IMR-90 (cell line): ENCODE measurements at regions not wholly inside any gene's neighbourhood (a gene's known extent, or its start where the extent isn't known, plus 50 kb on each side); places are given as distances from the start of the nearest gene placed in this dataset.

Source experiments
- ATAC-seq: fragments of 200-7000 bp; cut with Tn5 transposase; 2 replicates; pipeline ENCODE4 v1.9.1; 2020; ENCODE audit warnings: low read depth, mild to moderate bottlenecking, moderate library complexity
- BruUV-seq: library from RNA; stranded (reverse); fragments of 400-500 nt; replicated peaks from 2 replicates; lab custom pipeline; 2021; lab: Mats Ljungman, UMichigan
- CTCF ChIA-PET: fragments of 300-600 bp; formaldehyde crosslinking; extraction: SDS; loops from one replicate; lab custom pipeline; 2021; ENCODE audit warnings: antibody characterized with exemption; lab: Yijun Ruan, JAX
- POLR2A ChIA-PET: fragments of 300-600 bp; sonication (Branson Sonifier 250); formaldehyde crosslinking; loops from one replicate; lab custom pipeline; 2022; ENCODE audit warnings: antibody characterized with exemption; ENCODE audit not compliant: unreplicated experiment; lab: Charles Lee
- DNase-seq: peaks from one replicate; pipeline ENCODE4 v3.0.0; 2013
- H2AFZ ChIP-seq: replicated peaks from 2 replicates; pipeline ENCODE3; 2013; ENCODE audit warnings: low read length, mild to moderate bottlenecking; ENCODE audit not compliant: poor library complexity
- H2AK5ac ChIP-seq: 2 replicates; pipeline ENCODE4 v1.6.1; 2013; ENCODE audit warnings: low read depth, low read length, inconsistent platforms
- H2AK9ac ChIP-seq: replicated peaks from 2 replicates; pipeline ENCODE3; 2013; ENCODE audit warnings: mild to moderate bottlenecking, low read depth, low read length, moderate library complexity; ENCODE audit not compliant: poor library complexity
- H2BK120ac ChIP-seq: 2 replicates; pipeline ENCODE4 v1.6.1; 2013; ENCODE audit warnings: low read depth, low read length, inconsistent platforms
- H2BK15ac ChIP-seq: 3 replicates; pipeline ENCODE4 v1.6.1; 2013; ENCODE audit warnings: low read depth, low read length, inconsistent platforms
- H2BK20ac ChIP-seq: 2 replicates; pipeline ENCODE4 v1.6.1; 2013; ENCODE audit warnings: low read depth, mild to moderate bottlenecking, inconsistent platforms, low read length, moderate library complexity
- H2BK5ac ChIP-seq: 2 replicates; pipeline ENCODE4 v1.6.1; 2013; ENCODE audit warnings: mild to moderate bottlenecking, low read depth, low read length, inconsistent platforms; ENCODE audit not compliant: poor library complexity, severe bottlenecking
- H3K14ac ChIP-seq: replicated peaks from 2 replicates; pipeline ENCODE4 v1.6.1; 2013; ENCODE audit warnings: low read depth, low read length, inconsistent platforms
- H3K18ac ChIP-seq: 2 replicates; pipeline ENCODE4 v1.6.1; 2013; ENCODE audit warnings: low read depth, low read length, control low read depth
- H3K23ac ChIP-seq: 2 replicates; pipeline ENCODE4 v1.6.1; 2013; ENCODE audit warnings: low read depth, low read length, inconsistent platforms
- H3K27ac ChIP-seq: 2 replicates; pipeline ENCODE4 v1.5.1; 2013; ENCODE audit warnings: mild to moderate bottlenecking, control low read depth, low read length; ENCODE audit not compliant: insufficient read depth
- H3K27me3 ChIP-seq: 2 replicates; pipeline ENCODE4 v1.6.1; 2013; ENCODE audit warnings: low read length; ENCODE audit not compliant: control insufficient read depth, insufficient read depth
- H3K36me3 ChIP-seq: 2 replicates; pipeline ENCODE4 v1.6.1; 2013; ENCODE audit warnings: low read length, mixed read lengths; ENCODE audit not compliant: control insufficient read depth, insufficient read depth
- H3K4ac ChIP-seq: 2 replicates; pipeline ENCODE4 v1.6.1; 2013; ENCODE audit warnings: low read depth, low read length, inconsistent platforms
- H3K4me1 ChIP-seq: 2 replicates; pipeline ENCODE4 v1.6.1; 2013; ENCODE audit warnings: low read length, mixed read lengths; ENCODE audit not compliant: control insufficient read depth, insufficient read depth
- H3K4me2 ChIP-seq: 2 replicates; pipeline ENCODE4 v1.6.1; 2013; ENCODE audit warnings: low read depth, mild to moderate bottlenecking, control low read depth, low read length, moderate library complexity
- H3K4me3 ChIP-seq: 2 replicates; pipeline ENCODE4 v1.5.1; 2013; ENCODE audit warnings: low read depth, mild to moderate bottlenecking, control low read depth, low read length, moderate library complexity; ENCODE audit not compliant: insufficient read depth
- H3K56ac ChIP-seq: 2 replicates; pipeline ENCODE4 v1.6.1; 2013; ENCODE audit warnings: low read length, inconsistent platforms; ENCODE audit not compliant: insufficient read depth; ENCODE audit errors: extremely low read depth
- H3K79me1 ChIP-seq, 2 experiments: 2 replicates each; pipeline ENCODE4 v1.6.1; 2013; ENCODE audit warnings: low read length in 2 of 2, inconsistent platforms in 1 of 2, low read depth in 1 of 2
- H3K9ac ChIP-seq: 2 replicates; pipeline ENCODE4 v1.6.1; 2013; ENCODE audit warnings: low read depth, low read length, control low read depth
- H3K9me1 ChIP-seq: 2 replicates; pipeline ENCODE4 v1.6.1; 2013; ENCODE audit warnings: low read length, inconsistent platforms; ENCODE audit not compliant: insufficient read depth
- H3K9me3 ChIP-seq: 2 replicates; pipeline ENCODE4 v1.6.1; 2013; ENCODE audit warnings: low read length; ENCODE audit not compliant: control insufficient read depth, insufficient read depth
- H4K20me1 ChIP-seq: 2 replicates; pipeline ENCODE4 v1.6.1; 2013; ENCODE audit warnings: low read length, inconsistent platforms; ENCODE audit not compliant: insufficient read depth
- H4K5ac ChIP-seq: 2 replicates; pipeline ENCODE4 v1.6.1; 2013; ENCODE audit warnings: mild to moderate bottlenecking, low read depth, low read length, control low read depth
- H4K8ac ChIP-seq, 2 experiments: 2 replicates each; pipeline ENCODE4 v1.6.1; 2013; ENCODE audit warnings: low read depth in 2 of 2, low read length in 2 of 2, control low read depth in 1 of 2, inconsistent platforms in 1 of 2
- H4K91ac ChIP-seq: 2 replicates; pipeline ENCODE4 v1.6.1; 2013; ENCODE audit warnings: low read depth, low read length, inconsistent platforms; ENCODE audit not compliant: insufficient read depth
- BHLHE40 ChIP-seq: fragments of 150-350 bp; IDR thresholded peaks from 2 replicates; pipeline ENCODE4 v1.6.1; 2016; ENCODE audit warnings: mild to moderate bottlenecking, low read depth, low read length
- CEBPB ChIP-seq: IDR thresholded peaks from 2 replicates; pipeline ENCODE4 v1.6.1; 2012; ENCODE audit warnings: low read depth, low read length, improper control_type of control experiment
- FOS ChIP-seq: fragments of 150-350 bp; IDR thresholded peaks from 2 replicates; pipeline ENCODE4 v1.6.1; 2016; ENCODE audit warnings: low read depth, low read length
- MAFK ChIP-seq: IDR thresholded peaks from 2 replicates; pipeline ENCODE4 v1.6.1; 2012; ENCODE audit warnings: low read depth, low read length, improper control_type of control experiment
- MAZ ChIP-seq: IDR thresholded peaks from 2 replicates; pipeline ENCODE4 v1.6.1; 2012; ENCODE audit warnings: low read depth, mild to moderate bottlenecking, low read length, improper control_type of control experiment, moderate library complexity, borderline replicate concordance
- MXI1 ChIP-seq: IDR thresholded peaks from 2 replicates; pipeline ENCODE4 v1.6.1; 2012; ENCODE audit warnings: low read depth, mild to moderate bottlenecking, low read length, moderate library complexity, borderline replicate concordance
- NFE2L2 ChIP-seq: fragments of 150-350 bp; IDR thresholded peaks from 2 replicates; pipeline ENCODE4 v1.6.1; 2016; ENCODE audit warnings: low read depth, mild to moderate bottlenecking, low read length
- POLR2A ChIP-seq: IDR thresholded peaks from 2 replicates; pipeline ENCODE4 v1.6.1; 2012; ENCODE audit warnings: mild to moderate bottlenecking, low read depth, low read length
- RCOR1 ChIP-seq: IDR thresholded peaks from 2 replicates; pipeline ENCODE4 v1.6.1; 2012; ENCODE audit warnings: mild to moderate bottlenecking, low read length, improper control_type of control experiment; ENCODE audit not compliant: insufficient replicate concordance
- RFX5 ChIP-seq: IDR thresholded peaks from 2 replicates; pipeline ENCODE4 v1.8.0; 2012; ENCODE audit warnings: low read depth, mild to moderate bottlenecking, low read length, moderate library complexity
- SMC3 ChIP-seq: fragments of 150-350 bp; IDR thresholded peaks from 2 replicates; pipeline ENCODE4 v1.6.1; 2016; ENCODE audit warnings: low read depth, mild to moderate bottlenecking, antibody characterized with exemption, low read length, moderate library complexity
- WGBS, 2 experiments: methylation state at CpG; one replicate each; pipeline versions ENCODE4 v1.1.5 to v1.1.7; 2013; ENCODE audit warnings: missing lambda C conversion rate in 2 of 2; ENCODE audit not compliant: insufficient read length in 1 of 2; ENCODE audit errors: extremely low coverage in 2 of 2; 5-methylcytosine and 5-hydroxymethylcytosine counted together
- dilution Hi-C: fragments of 300-500 bp; cut with HindIII; formaldehyde crosslinking; loops from one replicate; pipeline ENCODE4 v1.14.3; 2018; ENCODE audit warnings: low sequenced_read_pairs; ENCODE audit not compliant: unreplicated experiment
- in situ Hi-C: fragments of 300-500 bp; cut with MboI; formaldehyde crosslinking; loops from 3 replicates; pipeline ENCODE4 v1.14.3; 2019; ENCODE audit warnings: low sequenced_read_pairs, inconsistent platforms, mixed read lengths
- intact Hi-C: fragments of 100-400 bp; cut with micrococcal nuclease; formaldehyde crosslinking; loops from 2 replicates; pipeline ENCODE4 v1.10.0; 2022
- TF ChIP-seq, protein P1 (sequence below): fragments of 150-350 bp; IDR thresholded peaks from 2 replicates; pipeline ENCODE4 v1.6.1; 2016; ENCODE audit warnings: low read depth, mild to moderate bottlenecking, low read length, moderate library complexity, borderline replicate concordance

- H2BK15ac ChIP-seq, result 0 out of 3 replicates have a peak overlapping the region, but pooled peaks have one; percentile 27
- H2BK120ac ChIP-seq, result no peak overlapping the region
- peaks cover 15% of the 10 kb centered on the region for H3K4me1 ChIP-seq
- H2AFZ ChIP-seq, result no peak overlapping the region
- no peaks in the 10 kb centered on the region for H4K20me1 ChIP-seq
- no CpG with 5 or more reads among the region's 3 CpGs for WGBS, 2 experiments
- no peak overlapping the region for H3K56ac ChIP-seq
- H2BK20ac ChIP-seq, result no peak overlapping the region; the same call in 1 of the 2 replicates
- POLR2A ChIA-PET, result no interaction called here
- peaks cover 2% of the 10 kb centered on the region; the same call in 1 of the 2 replicates for H3K9me1 ChIP-seq
- no peak overlapping the region for H3K4me2 ChIP-seq
- no peak overlapping the region for H3K4ac ChIP-seq
- no peak overlapping the region for H2BK5ac ChIP-seq
- TF ChIP-seq MXI1 (no peak), POLR2A (no peak), MAFK (no peak), CEBPB (no peak), FOS (no peak), RFX5 (no peak), SMC3 (no peak), NFE2L2 (no peak), MAZ (no peak), RCOR1 (no peak), BHLHE40 (no peak)
- TF ChIP-seq, protein P1, sequence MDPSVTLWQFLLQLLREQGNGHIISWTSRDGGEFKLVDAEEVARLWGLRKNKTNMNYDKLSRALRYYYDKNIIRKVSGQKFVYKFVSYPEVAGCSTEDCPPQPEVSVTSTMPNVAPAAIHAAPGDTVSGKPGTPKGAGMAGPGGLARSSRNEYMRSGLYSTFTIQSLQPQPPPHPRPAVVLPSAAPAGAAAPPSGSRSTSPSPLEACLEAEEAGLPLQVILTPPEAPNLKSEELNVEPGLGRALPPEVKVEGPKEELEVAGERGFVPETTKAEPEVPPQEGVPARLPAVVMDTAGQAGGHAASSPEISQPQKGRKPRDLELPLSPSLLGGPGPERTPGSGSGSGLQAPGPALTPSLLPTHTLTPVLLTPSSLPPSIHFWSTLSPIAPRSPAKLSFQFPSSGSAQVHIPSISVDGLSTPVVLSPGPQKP, result no peak
- H3K36me3 ChIP-seq, result no peaks in the 10 kb centered on the region
- no peak overlapping the region for H4K91ac ChIP-seq
- CTCF ChIA-PET, result no interaction called here
- H3K18ac ChIP-seq, result peak overlapping the region; percentile 48; the same call in 1 of the 2 replicates
- no peak overlapping the region for H3K9ac ChIP-seq
- H3K23ac ChIP-seq, result no peak overlapping the region
- H2AK9ac ChIP-seq, result no peak overlapping the region
- no peaks in the 10 kb centered on the region for H3K27me3 ChIP-seq
- H2AK5ac ChIP-seq, result no peak overlapping the region
- dilution Hi-C loops, result no loop called here
- no peak for DNase-seq
- H3K79me1 ChIP-seq, result no peaks in the 10 kb centered on the region
- intact Hi-C loops, result loop anchor here (10.0 kb wide), 1 partner anchor 1579 kb away; the partner anchor contains the start of gene ADAMTS1
- in situ Hi-C loops, result no loop called here
- no TSS peak for BruUV-seq
- no peak overlapping the region for H4K5ac ChIP-seq
- H3K14ac ChIP-seq, result no peak overlapping the region
- no peaks in the 10 kb centered on the region for H3K9me3 ChIP-seq
- H3K27ac ChIP-seq, result no peak overlapping the region
- H3K4me3 ChIP-seq, result no peak overlapping the region
- H4K8ac ChIP-seq, result peak overlapping the region in 1 of 2 experiments; percentile 15; a peak in 2 of 4 replicates
- no peak for ATAC-seq
Observed at GRCh38 chr21:28423521-28424190, 569.0 kb downstream of the LTN1 start.
